ENCODE measurements at regions not wholly inside any gene's neighbourhood (a gene's known extent, or its start where the extent isn't known, plus 50 kb on each side); places are given as distances from the start of the nearest gene placed in this dataset.
"Not testable (repeated sequence)": the region's sequence is repeated elsewhere in the genome, so short reads cannot be mapped to it uniquely, and the experiment has no call there.

- FAIRE-seq = no peak
- no peak for DNase-seq (ENCODE audit: low spot score)
Observed at GRCh38 chr13:19123502-19123901, 58.1 kb downstream of the TUBA3C start.

GRCh38 chr13:19117913-19118739 is 63.5 kb downstream of the TUBA3C start:
- FAIRE-seq (no peak), DNase-seq (ENCODE audit: low spot score) (peak; percentile 79)

GRCh38 chr13:19109225-19109624 is 72.4 kb downstream of the TUBA3C start:
- DNase-seq (ENCODE audit: low spot score); FAIRE-seq: not testable (repeated sequence)

- no peak for FAIRE-seq
Observed at GRCh38 chr13:19103140-19103539, 78.5 kb downstream of the TUBA3C start.

GRCh38 chr13:19093369-19093768 is 88.3 kb downstream of the TUBA3C start:
- DNase-seq (ENCODE audit: low spot score) (no peak), FAIRE-seq (no peak)

More at GRCh38 chr13:19103140-19103539, 78.5 kb downstream of the TUBA3C start:
- DNase-seq (ENCODE audit: low spot score) = no peak

- FAIRE-seq = no peak
- DNase-seq (ENCODE audit: low spot score) = no peak
Observed at GRCh38 chr13:19090495-19090894, 91.1 kb downstream of the TUBA3C start.

- DNase-seq (ENCODE audit: low spot score) (no peak), FAIRE-seq (no peak)
Observed at GRCh38 chr13:19089315-19089714, 92.3 kb downstream of the TUBA3C start.

- FAIRE-seq (no peak), DNase-seq (ENCODE audit: low spot score) (no peak)
Observed at GRCh38 chr13:19088416-19088815, 93.2 kb downstream of the TUBA3C start.

GRCh38 chr13:19085876-19086275 is 95.7 kb downstream of the TUBA3C start:
- no peak for DNase-seq (ENCODE audit: low spot score)
- FAIRE-seq = no peak

GRCh38 chr13:19085258-19085657 is 96.4 kb downstream of the TUBA3C start:
- no peak for DNase-seq (ENCODE audit: low spot score)
- no peak for FAIRE-seq

GRCh38 chr13:19083340-19083739 is 98.3 kb downstream of the TUBA3C start:
- FAIRE-seq (no peak), DNase-seq (ENCODE audit: low spot score) (no peak)

- FAIRE-seq = no peak
- DNase-seq (ENCODE audit: low spot score) = no peak
Observed at GRCh38 chr13:19075418-19075817, 106.2 kb downstream of the TUBA3C start.

GRCh38 chr13:19074519-19074918 is 107.1 kb downstream of the TUBA3C start:
- peak; percentile 97 for FAIRE-seq

GRCh38 chr13:19074106-19074505 is 107.5 kb downstream of the TUBA3C start:
- not testable (repeated sequence) for DNase-seq (ENCODE audit: low spot score); FAIRE-seq

More at GRCh38 chr13:19074519-19074918, 107.1 kb downstream of the TUBA3C start:
- DNase-seq (ENCODE audit: low spot score) = no peak

- not testable (repeated sequence) for DNase-seq (ENCODE audit: low spot score)
- FAIRE-seq = peak; percentile 17
Observed at GRCh38 chr13:19072956-19073706, 108.5 kb downstream of the TUBA3C start.

- no peak for DNase-seq (ENCODE audit: low spot score)
- FAIRE-seq = no peak
Observed at GRCh38 chr13:19072543-19072942, 109.1 kb downstream of the TUBA3C start.

- DNase-seq (ENCODE audit: low spot score) (no peak), FAIRE-seq (no peak)
Observed at GRCh38 chr13:19071161-19071936, 110.3 kb downstream of the TUBA3C start.

- DNase-seq (ENCODE audit: low spot score) (no peak), FAIRE-seq (no peak)
Observed at GRCh38 chr13:19070398-19070735, 111.3 kb downstream of the TUBA3C start.

GRCh38 chr13:19069684-19070397 is 111.8 kb downstream of the TUBA3C start:
- DNase-seq (ENCODE audit: low spot score) (no peak), FAIRE-seq (peak; percentile 72)

- DNase-seq (ENCODE audit: low spot score) (no peak), FAIRE-seq (no peak)
Observed at GRCh38 chr13:19068691-19069090, 112.9 kb downstream of the TUBA3C start.

- FAIRE-seq = peak; percentile 88
Observed at GRCh38 chr13:19067767-19068166, 113.9 kb downstream of the TUBA3C start.

More at GRCh38 chr13:19067767-19068166, 113.9 kb downstream of the TUBA3C start:
- DNase-seq (ENCODE audit: low spot score) = no peak

All from urothelium cell line (cell line).